Erythroblast (primary cell): ENCODE measurements at regions not wholly inside any gene's neighbourhood (a gene's known extent, or its start where the extent isn't known, plus 50 kb on each side); places are given as distances from the start of the nearest gene placed in this dataset.

Source experiments
- GATA1 ChIP-seq: IDR thresholded peaks from 2 replicates; pipeline ENCODE4 v1.6.1; 2011; ENCODE audit warnings: low read depth, mild to moderate bottlenecking, control low read depth, low read length, moderate library complexity
- POLR2A ChIP-seq: IDR thresholded peaks from 2 replicates; pipeline ENCODE4 v1.6.1; 2011; ENCODE audit warnings: mild to moderate bottlenecking, low read length

DNA sequence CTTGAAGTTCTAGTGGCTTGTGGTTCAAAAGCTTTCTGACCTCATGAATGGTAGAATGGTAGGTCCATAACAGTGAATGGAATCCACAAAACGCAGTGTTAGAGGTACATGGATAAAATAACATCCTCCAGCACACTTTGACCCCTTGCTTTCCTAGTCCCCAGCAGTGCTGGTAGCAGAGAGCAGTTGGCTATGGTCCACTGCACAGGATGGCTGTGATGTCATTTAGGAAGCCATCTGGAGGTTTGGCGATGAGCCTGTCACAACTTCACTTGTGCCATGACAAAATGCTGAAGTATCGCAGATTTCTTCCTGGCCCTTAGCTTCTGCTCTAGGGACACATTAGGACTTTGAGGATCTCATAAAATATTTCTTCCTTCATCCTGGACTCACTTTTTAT, 300.0 kb upstream of the FZD8 start:
- TF ChIP-seq POLR2A, result no peak
- no peak for TF ChIP-seq GATA1
